ENCODE measurements at regions not wholly inside any gene's neighbourhood (a gene's known extent, or its start where the extent isn't known, plus 50 kb on each side); places are given as distances from the start of the nearest gene placed in this dataset.
"Not testable (repeated sequence)": the region's sequence is repeated elsewhere in the genome, so short reads cannot be mapped to it uniquely, and the experiment has no call there.

- no peak for ATAC-seq (ENCODE audit: low read depth)
- H3K4me1 Mint-ChIP-seq: no peaks in the 10 kb centered on the region
- H3K27me3 Mint-ChIP-seq: no peaks in the 10 kb centered on the region
- ChIA-PET POLR2A (no interaction called here), CTCF (no interaction called here)
- no peak overlapping the region for H3K27ac Mint-ChIP-seq
- H3K9me3 Mint-ChIP-seq: no peaks in the 10 kb centered on the region
- H3K36me3 Mint-ChIP-seq (ENCODE audit: low read depth): no peaks in the 10 kb centered on the region
- intact Hi-C loops (cut with micrococcal nuclease): no loop called here
- TF ChIP-seq CTCF (IDR thresholded peaks at IDR 0.05): no peak
- no peak for DNase-seq
- H3K4me3 Mint-ChIP-seq: no peak overlapping the region
Measured at GRCh38 chr22:23396362-23397007, 183.6 kb downstream of the IGLL1 start.

- POLR2A ChIA-PET: no interaction called here
- DNase-seq: no peak
Measured at GRCh38 chr22:23395530-23396361, 184.3 kb downstream of the IGLL1 start.

GRCh38 chr22:23394525-23395326 lies 185.4 kb downstream of the IGLL1 start:
- Mint-ChIP-seq H3K4me3 (no peak overlapping the region), H3K9me3 (no peaks in the 10 kb centered on the region), H3K4me1 (no peaks in the 10 kb centered on the region), H3K27ac (no peak overlapping the region), H3K36me3 (ENCODE audit: low read depth) (no peaks in the 10 kb centered on the region), H3K27me3 (no peaks in the 10 kb centered on the region)
- no peak for DNase-seq
- intact Hi-C loops (cut with micrococcal nuclease): no loop called here
- POLR2A ChIA-PET: no interaction called here
- CTCF ChIA-PET: no interaction called here
- TF ChIP-seq CTCF (IDR thresholded peaks at IDR 0.05): no peak
- no peak for ATAC-seq (ENCODE audit: low read depth)

More at GRCh38 chr22:23395530-23396361, 184.3 kb downstream of the IGLL1 start:
- Mint-ChIP-seq H3K4me1 (no peaks in the 10 kb centered on the region), H3K27ac (no peak overlapping the region), H3K27me3 (no peaks in the 10 kb centered on the region), H3K9me3 (no peaks in the 10 kb centered on the region), H3K36me3 (ENCODE audit: low read depth) (no peaks in the 10 kb centered on the region), H3K4me3 (no peak overlapping the region)
- CTCF ChIA-PET: no interaction called here
- no peak for TF ChIP-seq CTCF (IDR thresholded peaks at IDR 0.05)
- no peak for ATAC-seq (ENCODE audit: low read depth)
- intact Hi-C loops (cut with micrococcal nuclease): no loop called here

GRCh38 chr22:23393721-23394320 lies 186.3 kb downstream of the IGLL1 start:
- no peaks in the 10 kb centered on the region for H3K27me3 Mint-ChIP-seq
- no peak overlapping the region for H3K4me3 Mint-ChIP-seq
- DNase-seq (no peak), ATAC-seq (ENCODE audit: low read depth) (no peak)
- TF ChIP-seq CTCF (IDR thresholded peaks at IDR 0.05): no peak
- ChIA-PET POLR2A (no interaction called here), CTCF (no interaction called here)
- no peak overlapping the region for H3K27ac Mint-ChIP-seq
- H3K36me3 Mint-ChIP-seq (ENCODE audit: low read depth): no peaks in the 10 kb centered on the region
- H3K4me1 Mint-ChIP-seq: no peaks in the 10 kb centered on the region
- intact Hi-C loops (cut with micrococcal nuclease): no loop called here
- H3K9me3 Mint-ChIP-seq: no peaks in the 10 kb centered on the region

GRCh38 chr22:23393199-23393598 lies 186.9 kb downstream of the IGLL1 start:
- POLR2A ChIA-PET; H3K27ac Mint-ChIP-seq; H3K36me3 Mint-ChIP-seq (ENCODE audit: low read depth); intact Hi-C loops (cut with micrococcal nuclease); H3K9me3 Mint-ChIP-seq; CTCF ChIA-PET; DNase-seq; ATAC-seq (ENCODE audit: low read depth); H3K4me3 Mint-ChIP-seq; H3K27me3 Mint-ChIP-seq; H3K4me1 Mint-ChIP-seq: not testable (repeated sequence)

Measured in activated B cell treated with CpG ODN at 0.5 μM for 24 hours (primary cell).